Natural killer cell (primary cell): ENCODE measurements at regions not wholly inside any gene's neighbourhood (a gene's known extent, or its start where the extent isn't known, plus 50 kb on each side); places are given as distances from the start of the nearest gene placed in this dataset.

ENCODE experiments used
- ATAC-seq, 3 donors: fragments of 150-1000 bp in 2 of 3; fragments of 200-7000 bp in 1 of 3; cut with Tn5 transposase; 1 replicate in 1 of 3; 2 replicates in 2 of 3; pipeline ENCODE4 v1.10.0; 2021; ENCODE audit warnings: mild to moderate bottlenecking in 2 of 3, moderate library complexity in 2 of 3
- DNase-seq, 2 donors: peaks; one replicate each; pipeline versions ENCODE4 v3.0.0 to v3.0.0-alpha.2; 2013 to 2021; ENCODE audit warnings: mixed read lengths in 1 of 2
- H3K27ac ChIP-seq: one replicate; pipeline ENCODE4 v1.5.1; 2013; ENCODE audit warnings: mild to moderate bottlenecking, low read length
- H3K27me3 ChIP-seq: one replicate; pipeline ENCODE4 v1.6.1; 2013; ENCODE audit warnings: low read length; ENCODE audit not compliant: control insufficient read depth, insufficient read depth
- H3K36me3 ChIP-seq: one replicate; pipeline ENCODE4 v1.6.1; 2013; ENCODE audit warnings: low read length; ENCODE audit not compliant: control insufficient read depth, insufficient read depth
- H3K4me1 ChIP-seq: one replicate; pipeline ENCODE4 v1.6.1; 2013; ENCODE audit warnings: low read length; ENCODE audit not compliant: control insufficient read depth, insufficient read depth
- H3K4me3 ChIP-seq: one replicate; pipeline ENCODE4 v1.5.1; 2013; ENCODE audit warnings: low read length
- H3K9me3 ChIP-seq: one replicate; pipeline ENCODE4 v1.6.1; 2013; ENCODE audit warnings: low read length; ENCODE audit not compliant: control insufficient read depth, insufficient read depth
- H3K27ac Mint-ChIP-seq, 2 donors: one replicate each; pipeline ENCODE4 v1.8.0; 2022; ENCODE audit warnings: mild to moderate bottlenecking in 2 of 2, mixed read lengths in 2 of 2, moderate library complexity in 1 of 2
- H3K27me3 Mint-ChIP-seq, 2 donors: one replicate each; pipeline ENCODE4 v1.8.0; 2022; ENCODE audit warnings: low read depth in 2 of 2, mixed read lengths in 2 of 2
- H3K36me3 Mint-ChIP-seq: one replicate; pipeline ENCODE4 v1.8.0; 2022; ENCODE audit warnings: mixed read lengths
- H3K4me1 Mint-ChIP-seq, 2 donors: one replicate each; pipeline ENCODE4 v1.8.0; 2022; ENCODE audit warnings: mixed read lengths in 2 of 2
- H3K4me3 Mint-ChIP-seq: one replicate; pipeline ENCODE4 v1.8.0; 2022; ENCODE audit warnings: mild to moderate bottlenecking, moderate library complexity, mixed read lengths
- H3K9me3 Mint-ChIP-seq, 2 donors: one replicate each; pipeline ENCODE4 v1.8.0; 2022; ENCODE audit warnings: mixed read lengths in 2 of 2
- CTCF ChIP-seq: fragments of 200-600 bp; IDR thresholded peaks from one replicate; pipeline ENCODE4 v1.8.0; 2022; ENCODE audit warnings: antibody characterized with exemption
- WGBS: methylation state at CpG from one replicate; pipeline ENCODE4 v1.1.7; 2013; ENCODE audit warnings: missing lambda C conversion rate; ENCODE audit not compliant: insufficient coverage; 5-methylcytosine and 5-hydroxymethylcytosine counted together
- intact Hi-C: fragments of 100-400 bp; cut with micrococcal nuclease; formaldehyde crosslinking; loops from one replicate; pipeline ENCODE4 v1.14.2; 2022

- H3K4me1 ChIP-seq = no peaks in the 10 kb centered on the region
- H3K4me3 ChIP-seq = no peak overlapping the region
- no peaks in the 10 kb centered on the region for H3K9me3 Mint-ChIP-seq
- TF ChIP-seq CTCF = no peak
- no CpG with 5 or more reads among the region's 1 CpG for WGBS
- H3K9me3 ChIP-seq = no peaks in the 10 kb centered on the region
- no peaks in the 10 kb centered on the region for H3K4me1 Mint-ChIP-seq
- no peak for ATAC-seq
- no peak overlapping the region for H3K27ac ChIP-seq
- H3K36me3 Mint-ChIP-seq = no peaks in the 10 kb centered on the region
- DNase-seq = no peak
- peaks cover 25 to 28% of the 10 kb centered on the region in 2 donors for H3K27me3 Mint-ChIP-seq
- no peaks in the 10 kb centered on the region for H3K27me3 ChIP-seq
- no peak overlapping the region for H3K27ac Mint-ChIP-seq
- no peaks in the 10 kb centered on the region for H3K36me3 ChIP-seq
- no peak overlapping the region for H3K4me3 Mint-ChIP-seq
- intact Hi-C loops = no loop called here
Observed at GRCh38 chr18:51458861-51459260, 261.4 kb upstream of the MEX3C start.

- Histone ChIP-seq H3K36me3 (no peaks in the 10 kb centered on the region), H3K9me3 (no peaks in the 10 kb centered on the region), H3K27me3 (no peaks in the 10 kb centered on the region), H3K4me3 (no peak overlapping the region), H3K4me1 (no peaks in the 10 kb centered on the region), H3K27ac (no peak overlapping the region)
- Mint-ChIP-seq H3K9me3 (no peaks in the 10 kb centered on the region), H3K27me3 (peaks cover 9 to 19% of the 10 kb centered on the region in 2 donors), H3K4me1 (no peaks in the 10 kb centered on the region), H3K4me3 (no peak overlapping the region), H3K36me3 (no peaks in the 10 kb centered on the region), H3K27ac (no peak overlapping the region)
- TF ChIP-seq CTCF = no peak
- intact Hi-C loops = no loop called here
- no peak for DNase-seq
- ATAC-seq = no peak
- 90% methylated on average over 1 of the region's 1 CpG for WGBS
Observed at GRCh38 chr18:51461956-51462355, 264.5 kb upstream of the MEX3C start.

- no peak overlapping the region for H3K4me3 ChIP-seq
- Mint-ChIP-seq H3K4me3 (no peak overlapping the region), H3K27me3 (peaks cover 9 to 19% of the 10 kb centered on the region in 2 donors), H3K9me3 (no peaks in the 10 kb centered on the region), H3K36me3 (no peaks in the 10 kb centered on the region), H3K27ac (no peak overlapping the region), H3K4me1 (no peaks in the 10 kb centered on the region)
- H3K27me3 ChIP-seq = no peaks in the 10 kb centered on the region
- no peak for TF ChIP-seq CTCF
- no peaks in the 10 kb centered on the region for H3K4me1 ChIP-seq
- 85% methylated on average over 7 of the region's 9 CpGs for WGBS
- DNase-seq (no peak), ATAC-seq (no peak)
- intact Hi-C loops = no loop called here
- H3K36me3 ChIP-seq = no peaks in the 10 kb centered on the region
- no peak overlapping the region for H3K27ac ChIP-seq
- H3K9me3 ChIP-seq = no peaks in the 10 kb centered on the region
Observed at GRCh38 chr18:51463483-51464136, 266.1 kb upstream of the MEX3C start.

DNA sequence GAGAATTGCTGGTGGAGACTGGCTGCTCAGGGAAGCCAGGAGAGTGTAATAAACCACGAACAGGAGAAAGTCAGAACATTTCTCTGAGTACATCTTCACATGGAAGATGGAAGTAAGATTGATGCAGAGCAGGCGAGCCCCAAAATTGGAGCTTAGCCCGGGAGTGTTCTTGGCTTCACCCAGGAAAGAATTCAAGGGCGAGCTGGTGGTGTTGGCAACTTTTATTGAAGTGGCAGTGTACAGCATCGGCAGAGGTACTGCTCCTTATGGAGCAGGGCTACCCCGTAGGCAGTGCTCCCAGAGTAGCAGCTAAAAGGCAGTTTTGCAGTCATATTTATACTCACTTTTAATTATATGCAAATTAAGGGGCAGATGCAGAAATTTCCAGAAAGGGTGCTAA, 281.4 kb upstream of the MEX3C start:
- TF ChIP-seq CTCF = no peak
- Histone ChIP-seq H3K27ac (no peak overlapping the region), H3K9me3 (no peaks in the 10 kb centered on the region), H3K27me3 (no peaks in the 10 kb centered on the region), H3K4me3 (no peak overlapping the region), H3K36me3 (no peaks in the 10 kb centered on the region), H3K4me1 (no peaks in the 10 kb centered on the region)
- no peaks in the 10 kb centered on the region for H3K36me3 Mint-ChIP-seq
- no peaks in the 10 kb centered on the region for H3K9me3 Mint-ChIP-seq
- peaks cover 16 to 44% of the 10 kb centered on the region in 2 donors for H3K27me3 Mint-ChIP-seq
- WGBS = 89% methylated on average over 6 of the region's 6 CpGs
- intact Hi-C loops = no loop called here
- no peaks in the 10 kb centered on the region for H3K4me1 Mint-ChIP-seq
- H3K27ac Mint-ChIP-seq = no peak overlapping the region
- H3K4me3 Mint-ChIP-seq = no peak overlapping the region
- ATAC-seq (no peak), DNase-seq (no peak)
